ENCODE measurements at regions not wholly inside any gene's neighbourhood (a gene's known extent, or its start where the extent isn't known, plus 50 kb on each side); places are given as distances from the start of the nearest gene placed in this dataset.

- in situ Hi-C loops (cut with MboI; ENCODE audit: low pct_unique_long_range_greater_than_20kb, low sequenced_read_pairs): no loop called here
Measured at GRCh38 chr15:23897091-23897490, 210.0 kb upstream of the NDN start.

GRCh38 chr15:23897531-23897930 is 210.4 kb upstream of the NDN start:
- in situ Hi-C loops (cut with MboI; ENCODE audit: low pct_unique_long_range_greater_than_20kb, low sequenced_read_pairs): no loop called here
- no peak for DNase-seq

More at GRCh38 chr15:23897091-23897490, 210.0 kb upstream of the NDN start:
- DNase-seq: no peak

DNA sequence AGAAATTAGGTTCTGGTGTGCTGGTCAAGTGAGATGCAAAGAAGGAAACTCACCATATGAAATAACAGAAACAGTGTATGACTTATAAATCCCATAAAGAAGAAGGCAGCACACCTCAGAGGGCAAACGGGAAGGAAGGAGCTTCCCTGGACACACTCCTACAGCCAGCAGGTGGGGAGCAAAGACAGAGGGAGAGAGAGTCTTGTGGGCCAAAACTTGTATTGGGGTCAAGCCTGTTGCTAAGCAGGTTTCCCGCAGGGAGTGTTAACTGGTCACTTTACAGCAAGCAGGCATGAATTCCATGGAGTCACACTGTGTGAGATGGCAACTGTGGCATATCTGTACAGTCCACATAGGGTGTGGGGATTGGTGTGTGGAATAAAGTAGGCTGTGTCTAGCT is 222.9 kb upstream of the NDN start:
- in situ Hi-C loops (cut with MboI; ENCODE audit: low pct_unique_long_range_greater_than_20kb, low sequenced_read_pairs): no loop called here
- no peak for DNase-seq

- in situ Hi-C loops (cut with MboI; ENCODE audit: low pct_unique_long_range_greater_than_20kb, low sequenced_read_pairs): no loop called here
- no peak for DNase-seq
Measured at GRCh38 chr15:23912191-23912590, 225.1 kb upstream of the NDN start.

DNA sequence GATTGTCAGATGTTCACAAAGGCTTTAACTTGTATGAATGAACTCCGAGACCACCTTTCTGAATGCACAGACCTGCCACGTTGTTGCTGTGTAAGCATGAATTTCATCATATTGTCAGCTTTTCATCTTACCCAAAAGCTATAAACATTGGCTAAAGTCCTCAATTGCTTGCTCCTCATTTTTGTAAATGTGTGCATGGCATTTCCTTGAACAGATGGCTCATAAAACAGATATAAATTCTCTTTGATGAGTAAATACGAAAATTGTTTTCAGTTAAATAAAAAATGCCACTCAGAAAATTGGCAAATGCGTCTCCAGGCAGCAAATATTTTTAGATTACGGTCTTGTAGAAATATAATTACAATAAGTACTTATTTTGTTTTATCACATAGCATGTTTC is 226.0 kb upstream of the NDN start:
- in situ Hi-C loops (cut with MboI; ENCODE audit: low pct_unique_long_range_greater_than_20kb, low sequenced_read_pairs): no loop called here
- DNase-seq: no peak

DNA sequence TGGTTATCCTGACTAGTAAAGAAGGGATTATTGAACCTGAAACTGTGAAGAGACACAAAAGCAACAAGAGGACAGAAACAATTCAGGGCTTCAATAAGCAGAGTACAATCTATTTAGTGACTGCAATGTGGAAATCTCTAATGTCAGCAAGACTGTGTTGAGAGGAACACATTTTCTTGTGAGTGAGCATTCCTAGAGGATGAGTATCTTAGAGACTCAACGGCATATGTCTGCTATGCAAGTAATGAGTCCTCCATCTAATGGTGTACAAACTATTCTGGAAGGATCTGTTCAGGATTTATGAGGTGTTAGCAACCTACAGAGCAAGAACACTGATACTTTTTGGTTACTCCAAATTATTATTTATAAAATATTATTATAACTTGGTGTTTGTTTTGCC is 226.5 kb upstream of the NDN start:
- no peak for DNase-seq
- in situ Hi-C loops (cut with MboI; ENCODE audit: low pct_unique_long_range_greater_than_20kb, low sequenced_read_pairs): no loop called here

DNA sequence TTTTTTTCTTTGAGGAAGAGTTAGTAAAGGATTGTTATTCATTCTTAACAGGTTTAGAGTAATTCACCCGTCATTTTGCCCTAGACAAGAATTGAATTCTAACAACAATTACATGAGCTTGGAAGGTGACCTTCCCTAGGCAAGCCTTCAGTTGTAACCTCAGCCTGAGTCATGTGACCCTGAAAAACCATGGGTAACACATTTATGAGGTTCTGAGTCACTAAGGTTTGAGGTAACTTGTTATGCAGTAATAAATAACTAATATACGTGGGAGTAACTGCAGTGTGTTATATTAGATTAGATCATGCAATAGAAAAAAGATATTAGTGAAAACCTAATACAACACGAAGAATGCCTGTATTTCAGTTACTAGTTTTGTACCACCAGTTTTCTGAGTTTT is 237.6 kb upstream of the NDN start:
- in situ Hi-C loops (cut with MboI; ENCODE audit: low pct_unique_long_range_greater_than_20kb, low sequenced_read_pairs): no loop called here
- no peak for DNase-seq

DNA sequence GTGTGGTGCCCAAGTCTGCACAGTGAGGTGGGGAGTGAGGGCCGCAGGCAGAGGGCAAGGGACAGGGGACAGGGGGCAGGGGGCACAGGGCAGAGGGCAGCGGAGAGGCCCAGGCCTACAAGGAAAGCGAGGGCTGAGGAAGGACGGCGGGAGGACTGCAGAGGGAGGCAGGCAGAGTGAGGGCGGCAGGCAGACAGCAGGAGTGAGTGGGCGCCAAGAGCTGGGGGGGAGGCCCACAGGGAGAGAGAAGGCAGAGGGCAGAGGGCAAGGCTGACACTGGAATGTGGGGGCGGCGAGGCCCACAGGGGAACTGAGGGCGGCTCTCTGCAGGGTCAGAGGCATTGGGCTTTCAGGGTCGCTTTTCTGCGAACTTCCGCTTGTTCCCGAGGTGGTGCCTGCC is 267.8 kb upstream of the NDN start:
- in situ Hi-C loops (cut with MboI; ENCODE audit: low pct_unique_long_range_greater_than_20kb, low sequenced_read_pairs): no loop called here
- no peak for DNase-seq

- no peak for DNase-seq
- in situ Hi-C loops (cut with MboI; ENCODE audit: low pct_unique_long_range_greater_than_20kb, low sequenced_read_pairs): no loop called here
Measured at GRCh38 chr15:23983500-23984259, 296.6 kb upstream of the NDN start.

- in situ Hi-C loops (cut with MboI; ENCODE audit: low pct_unique_long_range_greater_than_20kb, low sequenced_read_pairs): no loop called here
- no peak for DNase-seq
Measured at GRCh38 chr15:23994273-23994672, 307.2 kb upstream of the NDN start.

DNA sequence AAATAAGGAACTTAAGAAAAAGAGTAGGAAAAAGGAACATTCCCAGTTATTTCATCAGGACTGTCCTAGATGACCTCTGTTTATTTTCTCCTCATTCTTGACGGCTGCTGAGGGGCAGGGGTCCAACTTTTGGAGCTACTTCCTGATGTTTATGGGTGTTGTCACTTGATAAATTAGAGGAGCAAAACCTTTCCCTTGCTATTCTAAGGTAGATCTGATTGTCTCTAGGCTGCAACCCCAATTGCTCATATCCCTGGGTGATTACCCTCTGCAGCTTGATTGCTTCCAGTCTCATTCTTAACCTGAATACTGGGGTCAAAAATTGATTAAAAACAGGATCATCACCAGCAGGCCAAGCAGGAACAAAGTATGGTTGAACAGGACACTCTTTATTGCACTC is 311.0 kb upstream of the NDN start:
- no peak for DNase-seq
- in situ Hi-C loops (cut with MboI; ENCODE audit: low pct_unique_long_range_greater_than_20kb, low sequenced_read_pairs): no loop called here

- DNase-seq: no peak
- in situ Hi-C loops (cut with MboI; ENCODE audit: low pct_unique_long_range_greater_than_20kb, low sequenced_read_pairs): no loop called here
Measured at GRCh38 chr15:24008476-24008875, 321.4 kb upstream of the NDN start.

DNA sequence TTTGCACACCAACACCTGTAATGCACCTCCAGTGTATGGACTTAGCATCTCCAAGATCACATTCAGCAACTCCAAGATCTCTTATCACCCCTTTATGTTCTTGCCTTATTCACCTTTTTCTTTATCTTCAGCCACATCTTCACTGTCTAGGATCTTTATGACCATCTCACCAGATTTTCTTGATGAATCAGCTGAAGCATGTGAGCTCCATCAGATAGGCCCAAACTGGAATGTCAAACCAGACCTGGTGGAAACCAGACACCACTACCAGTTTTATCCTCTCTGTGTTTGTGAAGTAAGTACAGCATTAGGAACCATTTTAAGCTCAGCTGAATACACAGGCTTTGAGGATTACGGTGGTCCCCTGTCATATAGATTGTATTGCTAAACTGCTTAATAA is 330.4 kb upstream of the NDN start:
- in situ Hi-C loops (cut with MboI; ENCODE audit: low pct_unique_long_range_greater_than_20kb, low sequenced_read_pairs): no loop called here
- no peak for DNase-seq

DNA sequence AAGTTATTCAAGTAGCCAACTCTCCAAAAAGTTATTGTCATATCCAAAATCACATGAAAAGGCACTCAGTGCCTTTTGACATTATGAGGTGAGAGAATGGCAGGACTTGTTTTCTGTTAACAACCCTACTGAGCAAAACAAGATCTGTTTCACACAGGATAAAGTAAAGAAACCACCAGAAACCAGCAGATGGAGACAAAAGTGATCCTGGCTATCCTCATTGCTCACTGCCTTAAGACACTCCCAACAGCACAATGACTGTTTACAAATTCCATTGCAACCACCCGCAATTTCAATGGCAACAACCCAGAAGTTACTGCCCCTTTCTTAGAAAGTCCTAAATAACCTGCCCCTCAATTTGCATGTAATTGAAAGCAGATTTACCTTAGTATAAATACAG is 352.6 kb upstream of the NDN start:
- no peak for DNase-seq

GRCh38 chr15:24054547-24055245 is 367.6 kb upstream of the NDN start:
- in situ Hi-C loops (cut with MboI; ENCODE audit: low pct_unique_long_range_greater_than_20kb, low sequenced_read_pairs): no loop called here
- DNase-seq: no peak

More for the DNA sequence above, 352.6 kb upstream of the NDN start:
- in situ Hi-C loops (cut with MboI; ENCODE audit: low pct_unique_long_range_greater_than_20kb, low sequenced_read_pairs): no loop called here

GRCh38 chr15:24067733-24068501 is 380.8 kb upstream of the NDN start:
- no peak for DNase-seq
- in situ Hi-C loops (cut with MboI; ENCODE audit: low pct_unique_long_range_greater_than_20kb, low sequenced_read_pairs): no loop called here

DNA sequence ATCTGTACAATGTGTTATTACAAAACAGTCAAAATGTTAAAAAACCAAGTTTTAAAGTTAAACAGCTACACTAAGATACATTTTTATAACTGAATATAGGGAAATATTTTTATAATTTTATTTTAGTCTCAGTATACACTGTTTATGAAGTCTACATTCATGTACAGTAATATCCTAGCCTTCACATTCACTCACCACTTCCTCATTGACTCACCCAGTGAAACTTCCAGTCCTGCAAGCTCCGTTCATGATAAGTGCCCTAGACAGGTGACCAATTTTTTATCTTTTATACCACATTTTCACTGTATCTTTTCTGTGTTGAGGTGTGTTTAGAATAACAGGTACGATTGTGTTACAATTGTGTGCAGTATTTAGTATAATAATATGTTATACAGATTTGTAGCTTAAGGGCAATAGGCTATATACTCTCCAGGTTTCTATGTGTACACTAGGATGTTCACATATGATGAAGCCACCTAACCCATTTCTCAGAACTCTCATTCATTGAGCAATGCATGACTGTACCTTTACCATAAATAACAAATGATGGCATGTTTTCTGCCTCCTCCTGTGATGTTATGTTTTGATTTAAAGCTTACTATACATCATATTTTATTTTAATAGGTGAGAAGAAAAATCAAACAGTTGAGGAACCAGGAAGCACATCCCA is 388.4 kb upstream of the NDN start:
- in situ Hi-C loops (cut with MboI; ENCODE audit: low pct_unique_long_range_greater_than_20kb, low sequenced_read_pairs): no loop called here
- DNase-seq: no peak

DNA sequence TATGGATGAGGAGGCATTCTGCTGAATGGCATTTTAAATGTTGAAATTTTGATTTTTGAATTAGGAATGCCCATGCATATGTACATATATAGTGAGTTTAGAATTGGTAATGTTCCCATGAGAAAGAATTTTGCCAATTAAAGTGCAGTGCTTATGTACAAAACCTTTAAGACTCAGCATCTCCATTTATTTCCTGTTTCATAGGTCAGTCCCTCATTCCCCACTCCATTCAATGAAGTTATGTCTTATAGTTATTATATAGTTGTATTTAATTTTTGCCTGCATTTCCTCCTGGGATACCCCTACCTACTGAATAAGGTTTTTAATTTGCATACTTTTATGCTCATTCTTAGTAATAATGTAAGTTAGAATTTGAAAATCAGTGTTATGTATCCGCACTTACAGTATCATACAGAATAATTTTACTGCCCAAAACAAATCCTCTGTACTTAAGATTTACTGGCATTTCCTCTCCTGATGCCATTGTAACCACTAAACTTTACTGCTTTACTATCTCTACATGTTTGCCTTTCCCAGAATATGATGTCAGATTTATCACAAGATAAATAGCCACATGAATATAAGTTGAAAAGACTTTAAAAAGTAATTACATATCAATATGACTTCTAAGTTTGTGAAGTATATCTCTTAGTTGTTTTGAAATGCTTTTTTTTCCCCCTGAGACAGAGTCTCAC is 389.1 kb upstream of the NDN start:
- in situ Hi-C loops (cut with MboI; ENCODE audit: low pct_unique_long_range_greater_than_20kb, low sequenced_read_pairs): no loop called here
- DNase-seq: no peak

Measured in KBM-7 (cell line).